ENCODE measurements at regions not wholly inside any gene's neighbourhood (a gene's known extent, or its start where the extent isn't known, plus 50 kb on each side); places are given as distances from the start of the nearest gene placed in this dataset.

- intact Hi-C loops (cut with micrococcal nuclease) = no loop called here
- Mint-ChIP-seq H3K4me3 (no peak overlapping the region), H3K9me3 (ENCODE audit: insufficient read depth) (no peaks in the 10 kb centered on the region), H3K27ac (no peak overlapping the region), H3K27me3 (peaks cover 5% of the 10 kb centered on the region), H3K4me1 (no peaks in the 10 kb centered on the region)
- H3K4me1 ChIP-seq (ENCODE audit: control insufficient read depth in 2 of 2, insufficient read depth in 2 of 2, low read length in 2 of 2) = no peaks in the 10 kb centered on the region
- H3K4me2 ChIP-seq (replicated peaks; ENCODE audit: low read depth, low read length, poor library complexity, severe bottlenecking) = no peak overlapping the region
- POLR2A ChIA-PET = no interaction called here
- DNase-seq (no peak), ATAC-seq (ENCODE audit: low read depth) (no peak)
- no peak overlapping the region for H3K27ac ChIP-seq (ENCODE audit: low read length in 2 of 2)
- no peak overlapping the region for H2AFZ ChIP-seq (ENCODE audit: insufficient read depth, low read depth, low read length, poor library complexity, severe bottlenecking)
- no peak for TF ChIP-seq EZH2 (IDR thresholded peaks at IDR 0.05; ENCODE audit: borderline replicate concordance, insufficient read depth, low read depth, low read length, poor library complexity, severe bottlenecking)
- no peak for TF ChIP-seq CTCF (IDR thresholded peaks at IDR 0.05)
- H3K9ac ChIP-seq (ENCODE audit: low read length) = no peak overlapping the region
- H3K4me3 ChIP-seq (ENCODE audit: control extremely low read depth in 1 of 5, extremely low read depth in 1 of 5, insufficient read depth in 1 of 5, low read depth in 2 of 5, low read length in 4 of 5) = no peak overlapping the region
- CTCF ChIA-PET = interaction anchor here (1.2 kb wide), 1 partner anchor 741 kb away, joined by 3 read pairs; no protein-coding TSS in a partner anchor
- no peaks in the 10 kb centered on the region for H3K36me3 ChIP-seq (replicated peaks in 1 of 2; ENCODE audit: control extremely low read depth in 1 of 2, control insufficient read depth in 1 of 2, extremely low read depth in 1 of 2, insufficient read depth in 2 of 2, low read length in 1 of 2)
- no peaks in the 10 kb centered on the region for H3K79me2 ChIP-seq (ENCODE audit: control insufficient read depth, insufficient read depth, low read length)
- H3K9me3 ChIP-seq (ENCODE audit: control extremely low read depth in 1 of 3, control insufficient read depth in 2 of 3, insufficient read depth in 1 of 3, low read length in 2 of 3) = no peaks in the 10 kb centered on the region
- H3K27me3 ChIP-seq (replicated peaks in 1 of 4; ENCODE audit: control extremely low read depth in 1 of 4, control insufficient read depth in 3 of 4, insufficient read depth in 4 of 4, low read length in 3 of 4) = no peaks in the 10 kb centered on the region
- no peaks in the 10 kb centered on the region for H4K20me1 ChIP-seq (ENCODE audit: control insufficient read depth, insufficient read depth, low read length, poor library complexity, severe bottlenecking)
These were observed 156.6 kb upstream of the ARSJ start for GRCh38 chr4:114136069-114136468.

- Histone ChIP-seq H3K9me3 (ENCODE audit: control extremely low read depth in 1 of 3, control insufficient read depth in 2 of 3, insufficient read depth in 1 of 3, low read length in 2 of 3) (no peaks in the 10 kb centered on the region), H3K36me3 (replicated peaks in 1 of 2; ENCODE audit: control extremely low read depth in 1 of 2, control insufficient read depth in 1 of 2, extremely low read depth in 1 of 2, insufficient read depth in 2 of 2, low read length in 1 of 2) (no peaks in the 10 kb centered on the region), H3K4me2 (replicated peaks; ENCODE audit: low read depth, low read length, poor library complexity, severe bottlenecking) (no peak overlapping the region), H2AFZ (ENCODE audit: insufficient read depth, low read depth, low read length, poor library complexity, severe bottlenecking) (no peak overlapping the region), H3K4me1 (ENCODE audit: control insufficient read depth in 2 of 2, insufficient read depth in 2 of 2, low read length in 2 of 2) (no peaks in the 10 kb centered on the region), H3K27me3 (replicated peaks in 1 of 4; ENCODE audit: control extremely low read depth in 1 of 4, control insufficient read depth in 3 of 4, insufficient read depth in 4 of 4, low read length in 3 of 4) (no peaks in the 10 kb centered on the region), H3K4me3 (ENCODE audit: control extremely low read depth in 1 of 5, extremely low read depth in 1 of 5, insufficient read depth in 1 of 5, low read depth in 2 of 5, low read length in 4 of 5) (no peak overlapping the region), H3K79me2 (ENCODE audit: control insufficient read depth, insufficient read depth, low read length) (no peaks in the 10 kb centered on the region), H3K9ac (ENCODE audit: low read length) (no peak overlapping the region), H3K27ac (ENCODE audit: low read length in 2 of 2) (no peak overlapping the region), H4K20me1 (ENCODE audit: control insufficient read depth, insufficient read depth, low read length, poor library complexity, severe bottlenecking) (no peaks in the 10 kb centered on the region)
- ATAC-seq (ENCODE audit: low read depth) (no peak), DNase-seq (no peak)
- H3K27me3 Mint-ChIP-seq = peaks cover 6% of the 10 kb centered on the region
- ChIA-PET CTCF (no interaction called here), POLR2A (no interaction called here)
- intact Hi-C loops (cut with micrococcal nuclease) = no loop called here
- WGBS (ENCODE audit: insufficient coverage) = no CpG with 5 or more reads among the region's 2 CpGs
- H3K4me1 Mint-ChIP-seq = no peaks in the 10 kb centered on the region
- TF ChIP-seq EZH2 (IDR thresholded peaks at IDR 0.05; ENCODE audit: borderline replicate concordance, insufficient read depth, low read depth, low read length, poor library complexity, severe bottlenecking) (no peak), CTCF (IDR thresholded peaks at IDR 0.05) (no peak)
- H3K4me3 Mint-ChIP-seq = no peak overlapping the region
- no peak overlapping the region for H3K27ac Mint-ChIP-seq
- no peaks in the 10 kb centered on the region for H3K9me3 Mint-ChIP-seq (ENCODE audit: insufficient read depth)
These were observed 158.5 kb upstream of the ARSJ start for GRCh38 chr4:114137984-114138383.
